Lower leg skin (tissue), 3 donors: ENCODE measurements at regions not wholly inside any gene's neighbourhood (a gene's known extent, or its start where the extent isn't known, plus 50 kb on each side); places are given as distances from the start of the nearest gene placed in this dataset.

Source experiments
- CTCF ChIP-seq, 3 donors: fragments of 450-650 bp; IDR thresholded peaks; one replicate each; pipeline ENCODE4 v1.5.1; 2016; ENCODE audit warnings: antibody characterized with exemption in 3 of 3, mild to moderate bottlenecking in 3 of 3, moderate library complexity in 2 of 3
- POLR2A ChIP-seq, 2 donors: fragments of 450-650 bp; IDR thresholded peaks; one replicate each; pipeline ENCODE4 v1.6.1; 2016 to 2017; ENCODE audit warnings: antibody characterized with exemption in 2 of 2, mild to moderate bottlenecking in 1 of 2, moderate library complexity in 1 of 2

DNA sequence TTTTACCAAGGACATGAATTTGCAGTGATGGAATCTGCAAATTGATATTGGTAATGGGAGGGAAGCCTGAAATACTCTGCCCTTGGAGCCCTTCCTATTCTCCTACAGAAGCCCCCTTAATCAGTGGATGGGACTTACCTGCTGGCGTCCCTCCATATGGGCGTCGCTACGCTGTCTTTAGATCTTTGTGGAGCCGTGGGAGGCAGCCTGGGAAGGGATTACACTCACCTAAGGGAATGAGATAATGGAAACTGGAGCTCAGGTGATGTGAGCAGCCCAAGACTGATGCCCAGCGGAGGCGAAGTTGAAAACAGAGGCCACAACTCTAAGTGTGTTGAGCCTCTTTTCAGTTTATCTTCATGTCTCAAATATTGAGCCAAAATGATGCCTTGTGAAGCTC, 306.6 kb downstream of the MYCN start:
- TF ChIP-seq CTCF (IDR thresholded peaks at IDR 0.05) (no peak), POLR2A (IDR thresholded peaks at IDR 0.05) (no peak)
